K562 (cell line): ENCODE measurements at regions not wholly inside any gene's neighbourhood (a gene's known extent, or its start where the extent isn't known, plus 50 kb on each side); places are given as distances from the start of the nearest gene placed in this dataset.

Experiments used
- AFF4 ChIP-seq: sonication (generic); formaldehyde crosslinking; IDR thresholded peaks from 2 replicates; pipeline ENCODE4 v1.8.0; 2023; ENCODE audit warnings: mild to moderate bottlenecking, missing genetic modification reagents
- CTCF ChIP-seq, 3 experiments: IDR thresholded peaks in 2 of 3; conservative IDR thresholded peaks in 1 of 3; 2 replicates each; pipeline ENCODE4 v1.5.1; 2011 to 2012; ENCODE audit warnings: low read length in 3 of 3, mild to moderate bottlenecking in 3 of 3, control low read depth in 2 of 3, improper control_type of control experiment in 1 of 3, inconsistent platforms in 1 of 3, low read depth in 1 of 3, mixed read lengths in 1 of 3, moderate library complexity in 1 of 3; ENCODE audit not compliant: insufficient read depth in 2 of 3
- DIDO1 ChIP-seq: fragments of 450-650 bp; IDR thresholded peaks from 2 replicates; pipeline ENCODE4 v1.6.1; 2016; ENCODE audit warnings: low read depth, missing biosample characterization, missing genetic modification characterization
- ELK3 ChIP-seq: fragments of 450-650 bp; formaldehyde crosslinking; IDR thresholded peaks from 2 replicates; pipeline ENCODE4 v1.4.0; 2020; ENCODE audit warnings: mild to moderate bottlenecking
- HMGXB4 ChIP-seq: sonication (generic); formaldehyde crosslinking; IDR thresholded peaks from 2 replicates; pipeline ENCODE4 v1.8.1; 2023; ENCODE audit warnings: mild to moderate bottlenecking, missing genetic modification reagents
- HNRNPLL ChIP-seq: fragments of 200-400 bp; formaldehyde crosslinking; IDR thresholded peaks from 2 replicates; pipeline ENCODE4 v1.6.1; 2017; ENCODE audit warnings: low read length, low read depth, mild to moderate bottlenecking; ENCODE audit not compliant: poor library complexity, severe bottlenecking
- NR2F6 ChIP-seq: fragments of 450-650 bp; formaldehyde crosslinking; IDR thresholded peaks from 2 replicates; pipeline ENCODE4 v1.4.0; 2020; ENCODE audit warnings: mild to moderate bottlenecking
- NUFIP1 ChIP-seq: fragments of 450-650 bp; IDR thresholded peaks from 2 replicates; pipeline ENCODE4 v1.6.1; 2018; ENCODE audit not compliant: partially characterized antibody
- PRMT5 ChIP-seq: sonication (generic); formaldehyde crosslinking; IDR thresholded peaks from 2 replicates; pipeline ENCODE4 v1.5.0; 2020; ENCODE audit warnings: missing genetic modification reagents
- SRSF3 ChIP-seq: fragments of 200-400 bp; formaldehyde crosslinking; IDR thresholded peaks from 2 replicates; pipeline ENCODE4 v1.6.1; 2016; ENCODE audit warnings: mild to moderate bottlenecking, low read length, moderate library complexity; ENCODE audit not compliant: insufficient read depth
- STAT5B ChIP-seq: fragments of 250-450 bp; sonication (Bioruptor Pico); IDR thresholded peaks from 2 replicates; pipeline ENCODE4 v1.8.0; 2021; ENCODE audit warnings: mild to moderate bottlenecking, inconsistent platforms
- TCF15 ChIP-seq: fragments of 250-450 bp; sonication (Bioruptor Pico); IDR thresholded peaks from 2 replicates; pipeline ENCODE4 v1.8.0; 2022; ENCODE audit warnings: moderate library complexity, mild to moderate bottlenecking, inconsistent platforms
- THAP12 ChIP-seq: fragments of 250-450 bp; sonication (Bioruptor Pico); IDR thresholded peaks from 2 replicates; pipeline ENCODE4 v1.9.0; 2021; ENCODE audit warnings: mild to moderate bottlenecking, inconsistent platforms
- ZKSCAN1 ChIP-seq: fragments of 150-350 bp; IDR thresholded peaks from 2 replicates; pipeline ENCODE4 v1.6.1; 2016; ENCODE audit warnings: low read depth, low read length
- ZNF282 ChIP-seq: sonication (generic); formaldehyde crosslinking; IDR thresholded peaks from 2 replicates; pipeline ENCODE4 v1.8.1; 2023; ENCODE audit warnings: missing genetic modification reagents
- ZNF408 ChIP-seq: fragments of 250-450 bp; sonication (Bioruptor Pico); IDR thresholded peaks from 2 replicates; pipeline ENCODE4 v1.4.0; 2020; ENCODE audit warnings: low read depth, mild to moderate bottlenecking, moderate library complexity
- ZSCAN29 ChIP-seq: fragments of 450-650 bp; IDR thresholded peaks from 2 replicates; pipeline ENCODE4 v1.6.1; 2017

GRCh38 chr14:101183376-101184103 is 280.0 kb upstream of the RTL1 start (continued):
- TF ChIP-seq AFF4 (CRISPR knock-in tag) (no peak), STAT5B (CRISPR knock-in tag) (no peak), ZNF408 (CRISPR knock-in tag) (no peak), DIDO1 (tag) (no peak), ZSCAN29 (no peak), ELK3 (no peak), TCF15 (no peak), CTCF (IDR thresholded peaks at IDR 0.05 in 2 of 3, conservative IDR thresholded peaks at IDR 0.05 in 1 of 3; ENCODE audit: insufficient read depth in 2 of 3, low read depth in 1 of 3, low read length in 3 of 3) (peak; percentile 50 to 55 (median 53); a peak in 5 of 6 replicates), PRMT5 (CRISPR knock-in tag) (no peak), NUFIP1 (no peak), ZKSCAN1 (no peak), ZNF282 (CRISPR knock-in tag) (no peak), HMGXB4 (CRISPR knock-in tag) (no peak), NR2F6 (CRISPR knock-in tag) (no peak), SRSF3 (no peak), THAP12 (CRISPR knock-in tag) (no peak), HNRNPLL (no peak)
